GM21529 (cell line): ENCODE measurements at regions not wholly inside any gene's neighbourhood (a gene's known extent, or its start where the extent isn't known, plus 50 kb on each side); places are given as distances from the start of the nearest gene placed in this dataset.

Experiments used
- ATAC-seq: cut with Tn5 transposase; IDR thresholded peaks from one replicate; pipeline ENCODE4 v1.9.1; 2021; ENCODE audit not compliant: unreplicated experiment

DNA sequence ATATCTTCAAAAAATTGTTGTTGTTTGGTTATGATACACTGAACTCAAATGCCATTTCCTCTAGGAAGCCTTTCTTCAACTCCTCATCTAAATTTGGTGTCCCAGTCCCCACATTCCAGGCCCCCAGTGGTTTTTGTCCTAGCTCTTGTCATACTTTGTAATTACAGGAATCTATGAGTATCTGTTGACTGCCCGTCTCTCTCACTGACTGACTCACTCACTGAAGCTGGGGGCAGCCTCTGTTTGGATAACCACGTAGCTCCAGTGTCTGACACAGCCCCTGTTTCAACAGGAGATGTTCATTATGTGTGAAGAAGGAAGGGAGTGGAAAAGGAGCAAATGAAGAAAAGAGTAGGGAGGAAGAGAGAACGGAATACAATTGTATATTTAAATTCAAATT is 284.1 kb upstream of the TENM3 start:
- ATAC-seq: no peak

DNA sequence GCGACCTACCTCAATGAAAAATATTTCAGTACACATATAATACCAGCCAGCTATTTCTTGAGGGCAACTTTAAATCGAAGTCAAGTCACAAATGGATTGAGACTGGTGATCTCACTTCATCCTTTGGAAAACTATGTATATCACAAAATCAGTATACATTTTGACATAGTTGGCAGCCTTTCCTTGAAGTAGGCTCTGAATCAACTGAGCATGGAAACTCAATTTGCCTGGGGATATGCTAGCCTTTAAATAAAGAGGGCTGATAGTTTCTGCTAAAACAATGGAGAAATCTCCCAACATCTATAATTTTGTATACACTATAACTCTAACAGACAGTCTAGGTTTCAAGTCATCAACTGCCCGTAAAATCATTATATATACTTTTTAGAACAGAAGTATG is 282.8 kb upstream of the TENM3 start:
- no peak for ATAC-seq

DNA sequence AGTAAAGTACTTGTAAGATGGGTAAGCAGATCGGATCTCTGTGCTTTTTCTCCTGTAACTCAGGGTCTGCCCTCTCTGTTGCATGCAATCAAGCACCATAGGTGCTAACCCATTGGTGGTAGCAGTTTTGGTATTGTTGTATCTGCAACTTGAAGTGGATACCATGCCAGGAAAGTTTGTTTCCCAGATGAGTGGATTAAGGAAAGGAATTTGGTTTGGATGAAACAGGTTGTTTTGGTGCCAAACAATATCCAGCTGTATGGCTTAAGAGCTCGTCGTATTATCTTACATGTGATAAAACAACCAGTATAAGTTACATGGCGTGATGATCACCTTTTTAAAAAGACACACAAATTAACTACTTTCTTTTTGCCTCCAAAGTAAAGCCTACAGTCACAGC is 280.9 kb upstream of the TENM3 start:
- no peak for ATAC-seq

DNA sequence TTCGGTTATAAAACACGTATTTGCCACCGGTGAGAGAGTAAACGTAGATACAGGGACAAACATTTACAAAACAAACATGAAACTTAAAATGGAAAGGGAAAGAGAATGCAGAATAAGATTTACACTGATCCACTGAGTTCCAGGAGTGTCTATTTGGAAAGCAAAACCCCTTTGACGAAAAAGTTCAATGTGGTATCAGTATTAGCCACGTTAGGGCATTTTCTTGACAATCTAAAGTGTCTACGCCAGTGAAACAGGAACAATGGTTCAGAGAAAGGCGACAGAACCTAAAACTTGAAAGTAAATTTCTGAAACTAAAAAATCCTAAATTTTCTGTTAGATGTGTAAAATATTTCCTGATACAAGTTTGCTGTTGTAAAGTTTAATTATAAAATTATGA is 278.5 kb upstream of the TENM3 start:
- no peak for ATAC-seq

DNA sequence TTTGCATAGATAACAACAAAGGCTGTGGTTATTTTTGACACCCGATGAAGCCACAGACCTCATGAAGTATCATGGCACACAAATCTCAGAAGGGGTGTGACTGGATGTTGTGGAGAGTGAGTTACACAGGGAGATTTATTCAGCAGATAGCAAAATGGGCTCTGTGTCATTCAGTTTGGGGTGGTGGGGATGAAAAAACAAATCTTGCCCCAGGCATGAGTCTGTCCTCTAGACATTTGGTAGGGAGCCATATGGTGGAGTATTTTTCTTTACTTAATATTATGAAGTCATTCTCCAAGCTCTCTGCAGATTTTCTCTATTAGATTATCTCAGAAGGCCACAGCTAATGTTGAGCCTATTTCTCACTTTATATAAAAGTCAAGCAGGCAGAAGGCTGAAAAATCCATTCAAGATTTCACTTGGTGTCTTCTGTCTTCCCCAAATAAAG is 277.1 kb upstream of the TENM3 start:
- no peak for ATAC-seq

DNA sequence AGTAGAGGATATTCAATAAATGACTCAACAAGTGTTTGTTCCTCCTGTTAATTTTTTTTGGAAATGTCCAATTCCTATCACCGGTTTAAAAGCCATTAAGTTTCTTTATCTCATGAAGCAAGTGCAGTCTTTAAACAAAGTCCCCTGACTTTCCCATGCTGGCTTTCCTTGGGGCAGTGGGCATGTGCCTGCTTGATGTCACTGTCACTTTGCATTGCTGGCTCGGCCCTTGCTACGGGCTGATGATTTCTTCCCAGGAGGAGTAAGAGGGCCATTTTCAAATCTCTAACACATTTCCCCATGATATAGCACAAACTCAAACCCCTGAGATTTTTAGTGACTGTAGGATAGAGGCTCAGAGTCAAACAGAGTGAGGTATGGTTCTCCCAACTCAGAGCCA is 275.8 kb upstream of the TENM3 start:
- no peak for ATAC-seq

DNA sequence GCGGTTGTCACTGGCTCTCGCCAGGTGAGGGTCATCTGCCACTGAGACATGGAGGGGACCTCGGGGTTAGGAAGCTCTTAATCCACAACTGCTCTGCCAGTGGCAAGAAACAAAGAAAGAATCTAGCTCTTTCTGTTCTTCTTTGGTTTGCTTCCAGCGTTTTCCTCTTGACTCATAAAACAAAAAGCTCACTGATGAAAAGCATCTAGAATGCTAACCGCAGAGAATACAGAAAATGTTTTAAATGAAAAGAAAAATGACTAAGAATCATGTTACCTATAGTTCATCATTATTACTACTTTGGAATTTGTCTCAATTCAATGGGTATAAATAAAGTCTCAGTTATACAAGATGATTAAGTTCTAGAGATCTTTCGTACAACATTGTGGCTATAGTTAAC is 274.8 kb upstream of the TENM3 start:
- no peak for ATAC-seq

DNA sequence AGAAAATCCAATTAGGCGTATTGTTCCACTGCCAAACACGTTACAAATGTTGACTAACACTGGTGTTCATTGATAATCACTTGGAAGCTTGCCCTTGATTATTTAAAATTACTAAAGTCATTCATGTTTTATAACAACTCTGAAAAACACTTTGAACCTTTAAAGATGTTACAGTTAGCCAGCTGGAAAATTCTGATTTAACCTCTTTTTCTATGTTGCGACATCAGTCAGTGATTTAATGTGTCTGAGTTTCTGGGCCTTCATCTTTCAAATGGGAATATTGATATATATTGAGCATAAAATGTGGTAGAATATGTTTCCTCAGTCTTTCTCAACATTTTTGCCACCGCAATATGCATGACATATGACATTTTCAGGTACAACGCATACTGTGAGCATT is 274.1 kb upstream of the TENM3 start:
- ATAC-seq: no peak

DNA sequence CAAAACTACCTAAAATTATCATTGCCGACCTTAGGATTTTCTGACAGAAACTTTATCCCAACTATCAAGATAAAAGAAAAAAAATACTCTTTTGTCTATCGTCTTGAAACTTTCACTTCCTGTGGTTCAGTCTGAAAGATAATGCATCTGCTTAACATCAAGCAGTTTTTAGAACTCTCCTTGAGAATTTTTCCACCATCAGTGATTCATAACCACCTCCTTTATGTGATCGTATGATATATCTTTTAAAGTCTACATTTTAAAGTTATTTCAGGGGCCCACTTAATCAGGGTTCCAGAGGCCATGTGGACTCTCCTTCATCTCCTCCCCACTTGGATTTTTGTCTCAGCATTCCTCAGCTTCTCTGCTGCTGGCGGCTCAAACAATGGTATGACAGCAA is 272.8 kb upstream of the TENM3 start:
- ATAC-seq: no peak

DNA sequence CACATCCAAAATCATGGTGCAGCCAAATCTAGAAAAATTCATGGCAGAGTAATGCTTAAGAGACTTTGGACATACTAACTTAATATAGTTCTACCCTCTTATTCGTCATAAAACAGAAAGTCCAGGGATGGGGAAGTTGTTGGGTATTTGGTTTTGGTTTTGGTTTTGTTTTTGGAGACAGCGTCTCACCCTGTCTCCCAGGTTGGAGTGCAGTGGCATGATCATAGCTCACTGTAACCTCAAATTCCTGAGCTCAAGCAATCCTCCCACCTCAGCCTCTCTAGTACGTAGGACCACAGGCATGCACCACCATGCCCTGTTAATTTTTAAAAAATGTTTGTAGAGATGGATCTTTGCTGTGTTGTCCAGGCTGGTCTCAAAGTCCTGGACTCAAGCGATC is 271.8 kb upstream of the TENM3 start:
- peak; percentile 75 for ATAC-seq

DNA sequence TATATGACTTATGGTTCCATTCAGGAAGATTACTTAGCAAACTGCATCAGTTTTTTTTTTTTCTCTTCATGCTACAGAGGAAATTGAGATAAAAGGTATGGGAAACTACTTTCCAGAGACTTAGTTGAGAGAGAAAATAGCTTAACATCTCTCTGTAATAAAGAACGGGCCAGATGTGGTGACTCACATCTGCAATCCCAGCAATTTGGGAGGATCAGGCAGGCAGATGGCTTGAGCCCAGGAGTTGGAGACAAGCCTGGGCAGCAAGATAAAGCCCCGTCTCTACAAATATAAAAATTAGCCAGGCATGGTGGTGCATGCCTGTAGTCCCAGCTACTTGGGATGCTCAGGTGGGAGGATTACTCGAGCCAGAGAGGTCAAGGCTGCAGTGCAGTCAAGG is 271.2 kb upstream of the TENM3 start:
- ATAC-seq: no peak

DNA sequence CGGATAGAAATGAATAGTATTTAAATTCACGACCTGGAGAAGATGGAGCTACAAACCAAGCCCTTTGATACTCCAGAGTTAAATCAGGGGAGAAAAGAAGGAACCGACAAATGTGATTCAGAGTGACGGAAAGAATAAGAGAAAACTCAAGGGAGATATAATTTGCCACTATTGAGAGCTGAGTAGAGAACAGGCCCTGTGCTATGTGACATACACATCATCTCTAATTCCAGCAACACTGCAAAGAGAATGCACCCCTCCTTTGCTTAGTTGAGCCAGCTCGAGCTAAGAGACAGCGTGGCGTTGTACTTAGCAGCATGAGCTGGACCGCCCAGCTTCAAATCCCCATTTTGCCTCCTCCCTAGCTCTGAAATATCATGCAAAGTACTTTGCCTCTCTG is 266.4 kb upstream of the TENM3 start:
- ATAC-seq: no peak

DNA sequence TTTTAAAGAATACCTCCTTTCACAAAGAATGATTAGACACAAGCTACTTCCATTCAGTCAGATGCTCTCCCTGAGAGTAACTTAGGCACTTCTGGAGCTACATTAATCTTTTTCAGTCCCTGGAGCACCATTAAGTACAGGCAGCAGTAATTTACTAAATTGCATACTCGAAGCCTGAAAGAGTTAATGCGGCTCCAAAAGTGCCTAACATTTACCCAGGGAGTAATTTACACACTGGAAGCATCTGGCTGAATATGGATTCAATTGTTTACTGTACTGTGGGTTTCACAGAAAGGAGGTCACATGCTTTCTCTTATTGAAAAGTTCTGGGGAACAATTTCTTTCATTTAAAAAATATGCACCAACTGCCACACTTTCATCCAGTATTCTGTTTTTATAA is 260.8 kb upstream of the TENM3 start:
- no peak for ATAC-seq

DNA sequence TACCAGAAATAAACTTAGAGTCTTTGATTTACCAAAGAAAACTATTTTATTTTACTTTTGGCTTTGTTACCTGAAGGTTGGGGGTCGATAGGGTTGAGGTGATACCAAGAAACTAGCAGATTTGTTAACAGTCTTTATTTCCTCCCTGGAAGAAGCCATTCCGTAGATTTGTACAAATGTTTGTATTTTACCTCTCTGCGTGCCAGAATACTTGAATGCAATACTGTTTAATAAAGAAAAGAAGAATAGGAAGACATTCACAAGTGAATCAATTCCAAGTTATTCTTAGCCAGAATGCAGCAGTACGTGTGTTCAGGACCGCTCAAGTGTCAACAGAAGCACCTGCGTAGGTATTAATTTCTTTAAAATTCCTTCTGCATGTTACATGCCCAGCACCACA is 260.3 kb upstream of the TENM3 start:
- ATAC-seq: no peak

DNA sequence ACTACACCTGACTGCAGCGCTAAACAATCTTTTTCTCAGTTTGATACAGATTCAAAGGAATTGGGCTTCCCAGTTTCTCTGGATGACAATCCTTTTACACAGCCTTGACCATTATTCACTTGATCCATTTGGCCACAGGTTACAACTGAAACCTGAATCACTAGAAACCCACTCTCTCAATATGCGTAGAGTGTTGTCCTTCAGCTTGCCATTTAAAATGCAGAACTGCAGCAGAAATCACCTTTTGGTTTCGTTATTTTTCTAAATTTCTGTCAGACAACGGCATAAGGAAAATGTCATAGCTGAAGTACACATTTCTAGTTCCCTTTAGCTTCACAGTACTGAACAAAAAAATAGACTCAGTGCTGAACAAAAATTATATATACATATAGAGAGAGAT is 255.8 kb upstream of the TENM3 start:
- no peak for ATAC-seq

DNA sequence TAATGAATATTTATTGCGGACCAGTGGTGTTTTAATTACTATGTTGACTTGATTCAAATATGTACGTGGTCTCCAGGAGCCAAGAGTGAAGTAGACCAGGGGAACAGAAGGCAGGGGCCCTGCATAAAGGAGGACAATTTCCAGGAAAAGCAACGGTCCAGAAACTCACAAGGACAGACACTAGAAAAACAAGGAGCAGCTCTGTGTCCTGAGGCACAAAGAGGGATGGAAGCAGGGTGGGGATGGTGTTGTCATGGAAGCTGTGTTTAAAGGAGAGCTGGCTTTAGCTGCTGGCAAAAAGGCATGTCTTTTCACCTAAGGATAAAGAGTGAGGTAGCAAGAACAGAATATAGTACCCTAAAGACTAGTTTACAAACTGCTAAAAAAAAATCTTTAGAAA is 254.1 kb upstream of the TENM3 start:
- ATAC-seq: no peak

DNA sequence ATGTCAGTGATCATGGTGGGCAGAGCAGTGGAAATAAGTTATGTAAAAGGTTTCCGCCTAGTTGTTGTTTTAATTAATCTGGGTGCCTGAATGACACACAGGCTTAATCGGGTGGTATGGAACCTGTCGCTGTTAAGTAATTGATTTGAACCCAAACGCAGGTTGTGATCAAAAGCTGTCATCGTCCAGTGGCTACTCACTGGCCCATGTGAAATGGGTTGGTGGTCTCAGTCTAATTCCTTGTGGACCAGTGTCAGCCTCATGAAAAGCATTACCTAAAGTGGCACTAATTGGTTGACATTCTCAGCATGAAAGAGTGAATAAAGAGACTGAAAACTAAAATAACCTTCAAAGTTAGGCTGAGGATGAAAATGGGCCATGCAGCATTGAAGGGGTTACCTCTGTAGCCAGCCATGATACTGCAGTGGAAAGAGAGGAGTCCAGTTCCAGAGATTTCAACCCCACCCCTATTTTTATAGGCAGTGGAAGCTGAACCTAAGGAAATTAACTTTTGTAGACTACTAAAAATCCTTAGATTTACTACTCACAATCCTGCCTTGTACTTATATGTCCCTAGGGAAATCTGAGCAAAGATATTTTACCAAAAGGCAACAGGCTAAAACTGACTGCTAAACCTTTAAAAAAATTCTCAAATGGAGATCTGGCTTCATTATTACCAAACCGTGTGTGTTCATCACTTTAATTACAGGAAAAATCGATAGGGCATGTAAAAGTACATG is 251.7 kb upstream of the TENM3 start:
- no peak for ATAC-seq

DNA sequence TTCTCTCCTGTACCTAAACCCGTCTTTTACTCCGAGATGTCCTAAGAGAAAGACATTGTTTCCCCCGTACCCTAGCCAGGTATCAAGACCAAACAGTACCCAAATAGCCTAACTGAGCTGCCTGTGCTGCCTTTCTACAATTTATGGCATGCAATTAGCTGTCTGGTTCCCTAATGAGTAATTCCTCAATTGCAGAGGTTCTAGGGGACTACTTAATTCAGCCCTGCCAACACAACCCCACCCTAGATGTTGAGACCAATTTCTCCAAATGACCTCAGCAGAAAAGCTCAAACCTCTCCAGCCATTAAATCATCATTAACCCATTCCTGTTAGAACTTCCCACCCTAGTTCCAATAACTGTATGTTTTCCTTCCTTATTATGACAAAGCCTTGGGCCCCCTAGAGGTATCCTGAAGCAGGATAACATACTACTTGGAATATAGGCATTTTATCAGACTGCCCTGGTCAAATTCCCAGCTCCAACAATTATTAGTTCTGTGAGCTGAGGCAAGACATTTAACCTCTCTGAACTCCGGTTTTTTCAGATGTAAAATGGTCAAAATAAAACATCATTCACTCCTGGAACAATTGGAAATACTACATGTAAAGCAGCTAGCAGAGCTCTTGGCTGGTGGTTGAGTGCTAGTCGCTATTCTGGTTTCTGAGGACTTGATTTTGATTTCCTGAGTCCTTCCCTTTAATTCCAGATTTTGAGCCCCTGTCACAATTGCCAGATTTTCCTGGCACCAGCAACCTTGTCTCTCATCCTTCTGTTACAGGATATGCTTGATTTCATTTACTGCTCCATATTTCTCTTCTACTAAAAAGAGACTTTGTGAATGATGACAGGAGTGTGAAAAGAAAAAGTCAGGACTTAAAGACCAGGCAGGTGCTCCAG is 244.6 kb upstream of the TENM3 start:
- ATAC-seq: no peak

DNA sequence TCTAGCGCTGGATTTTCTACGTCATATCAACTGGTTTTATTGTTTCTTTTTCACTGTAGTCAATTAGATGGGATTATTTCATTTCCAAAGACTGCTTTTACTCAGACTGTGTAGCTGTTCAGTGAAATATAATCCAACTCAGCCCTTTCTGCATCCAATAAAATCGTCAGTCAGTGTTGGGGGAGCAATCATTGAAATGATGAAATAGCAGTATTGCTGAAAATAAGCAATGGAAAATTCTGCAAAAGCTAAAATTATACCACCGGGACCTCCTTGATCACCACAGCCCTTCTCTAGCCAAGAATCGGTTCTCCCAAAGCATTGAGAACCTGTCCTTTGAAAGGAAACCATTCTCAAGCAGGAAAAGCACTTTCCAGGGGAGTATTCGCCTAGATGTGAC is 243.1 kb upstream of the TENM3 start:
- ATAC-seq: no peak

DNA sequence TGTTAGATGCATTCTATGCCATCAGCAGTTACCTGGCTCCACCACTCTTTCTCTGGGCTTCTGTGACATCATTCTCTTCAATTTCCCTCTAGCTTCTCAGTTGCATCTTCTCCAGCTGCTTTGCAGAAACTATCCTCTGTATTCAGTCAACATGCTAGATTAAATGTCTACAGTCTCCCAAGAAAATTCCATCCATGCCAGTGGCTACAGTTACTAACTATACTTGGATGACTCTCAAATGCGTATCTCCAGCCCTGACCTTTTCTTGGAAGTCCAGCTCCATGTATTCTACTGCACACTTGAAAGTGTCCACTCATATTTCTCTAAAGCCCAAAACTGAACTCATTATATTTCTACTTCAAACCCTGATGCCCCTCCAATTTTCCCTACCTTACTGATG is 232.3 kb upstream of the TENM3 start:
- no peak for ATAC-seq

DNA sequence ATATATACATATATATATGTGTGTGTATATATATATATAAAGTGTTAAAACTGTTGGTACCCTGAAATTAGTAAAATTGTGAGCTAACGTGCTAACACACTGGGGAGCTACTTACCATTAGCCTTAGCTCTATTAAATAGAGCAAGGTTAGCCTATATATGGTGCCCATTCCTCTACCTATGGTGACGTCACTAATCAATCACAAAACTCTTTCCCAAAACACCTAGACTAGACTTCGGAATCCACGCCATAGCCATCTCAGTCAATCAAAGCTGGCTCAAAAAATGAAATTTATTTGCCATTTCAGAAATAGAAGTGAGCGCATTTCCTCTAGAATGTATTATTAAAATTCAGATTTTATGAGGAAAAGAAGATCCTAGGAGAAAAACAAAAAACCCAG is 229.0 kb upstream of the TENM3 start:
- ATAC-seq: no peak

DNA sequence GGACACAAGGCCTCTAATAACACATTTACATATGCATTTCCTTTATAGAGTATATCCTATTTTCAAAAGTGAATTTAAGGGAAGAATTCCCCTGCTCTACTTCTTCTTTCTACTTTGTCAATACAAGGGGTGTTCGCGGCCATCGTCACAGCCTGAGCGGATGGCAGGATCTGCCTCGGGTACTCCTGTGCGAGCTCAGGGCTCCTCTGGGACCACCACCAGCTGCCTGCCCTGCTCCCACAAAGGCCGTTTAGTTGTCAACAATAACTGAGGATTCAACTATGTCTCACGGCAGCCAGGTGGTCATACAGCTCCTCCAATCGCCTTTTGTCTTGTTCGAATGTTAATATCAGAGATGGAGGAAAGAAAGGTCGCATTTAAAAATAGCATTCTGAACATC is 228.2 kb upstream of the TENM3 start:
- ATAC-seq: no peak
